ENCODE measurements at regions not wholly inside any gene's neighbourhood (a gene's known extent, or its start where the extent isn't known, plus 50 kb on each side); places are given as distances from the start of the nearest gene placed in this dataset.

- no peak overlapping the region for H3K4me2 ChIP-seq (replicated peaks; ENCODE audit: extremely low read depth, low read length, poor library complexity, severe bottlenecking)
- no peak overlapping the region for H3K27ac ChIP-seq (ENCODE audit: low read depth in 1 of 2, low read length in 2 of 2)
- H3K4me1 ChIP-seq (ENCODE audit: control insufficient read depth in 1 of 2, insufficient read depth in 2 of 2, low read length in 2 of 2), result no peaks in the 10 kb centered on the region
- H3K27me3 Mint-ChIP-seq (ENCODE audit: low read depth in 3 of 3), result peaks cover 0 to 2% (median 0%) of the 10 kb centered on the region in 3 donors
- H3K27ac Mint-ChIP-seq, result peak overlapping the region in 1 of 7 donors; percentile 53
- H3K9ac ChIP-seq (ENCODE audit: insufficient read depth, low read length, poor library complexity, severe bottlenecking), result no peak overlapping the region
- WGBS (ENCODE audit: insufficient coverage), result 96% methylated on average over 2 of the region's 5 CpGs
- H3K79me2 ChIP-seq (ENCODE audit: insufficient read depth, low read length), result no peaks in the 10 kb centered on the region
- H3K36me3 Mint-ChIP-seq, result no peaks in the 10 kb centered on the region
- intact Hi-C loops (cut with micrococcal nuclease), result no loop called here
- DNase-seq, result no peak
- no peaks in the 10 kb centered on the region for H3K36me3 ChIP-seq (replicated peaks in 1 of 2; ENCODE audit: control insufficient read depth in 1 of 2, insufficient read depth in 2 of 2, low read length in 2 of 2)
- no peak overlapping the region for H3K4me3 Mint-ChIP-seq
- H3K9me3 Mint-ChIP-seq, result peaks cover 1 to 6% (median 3%) of the 10 kb centered on the region in 7 donors
- no peaks in the 10 kb centered on the region for H3K27me3 ChIP-seq (ENCODE audit: control insufficient read depth in 2 of 2, insufficient read depth in 2 of 2, low read length in 2 of 2)
- no peaks in the 10 kb centered on the region for H4K20me1 ChIP-seq (ENCODE audit: insufficient read depth, low read length)
- H3K4me1 Mint-ChIP-seq, result no peaks in the 10 kb centered on the region
- no peak overlapping the region for H2AFZ ChIP-seq (ENCODE audit: insufficient read depth, low read depth, low read length, poor library complexity, severe bottlenecking)
- TF ChIP-seq CTCF (IDR thresholded peaks at IDR 0.05), result no peak
- H3K9me3 ChIP-seq (replicated peaks in 1 of 2; ENCODE audit: control insufficient read depth in 1 of 2, insufficient read depth in 1 of 2, low read length in 2 of 2), result no peaks in the 10 kb centered on the region
- no peak overlapping the region for H3K4me3 ChIP-seq (replicated peaks in 1 of 3; ENCODE audit: low read depth in 2 of 3, low read length in 3 of 3)
Observed at GRCh38 chr2:41544709-41545108, 503.1 kb upstream of the PKDCC start.

GRCh38 chr2:41546031-41546430, 501.8 kb upstream of the PKDCC start:
- 83% methylated on average over 1 of the region's 4 CpGs for WGBS (ENCODE audit: insufficient coverage)
- no peaks in the 10 kb centered on the region for H3K79me2 ChIP-seq (ENCODE audit: insufficient read depth, low read length)
- no peaks in the 10 kb centered on the region for H3K4me1 ChIP-seq (ENCODE audit: control insufficient read depth in 1 of 2, insufficient read depth in 2 of 2, low read length in 2 of 2)
- H3K4me1 Mint-ChIP-seq, result no peaks in the 10 kb centered on the region
- H4K20me1 ChIP-seq (ENCODE audit: insufficient read depth, low read length), result no peaks in the 10 kb centered on the region
- no peaks in the 10 kb centered on the region for H3K36me3 ChIP-seq (replicated peaks in 1 of 2; ENCODE audit: control insufficient read depth in 1 of 2, insufficient read depth in 2 of 2, low read length in 2 of 2)
- H3K9ac ChIP-seq (ENCODE audit: insufficient read depth, low read length, poor library complexity, severe bottlenecking), result no peak overlapping the region
- H3K27ac Mint-ChIP-seq, result no peak overlapping the region
- H3K4me3 Mint-ChIP-seq, result no peak overlapping the region
- no peak for DNase-seq
- no peaks in the 10 kb centered on the region for H3K36me3 Mint-ChIP-seq
- no peak overlapping the region for H3K27ac ChIP-seq (ENCODE audit: low read depth in 1 of 2, low read length in 2 of 2)
- intact Hi-C loops (cut with micrococcal nuclease), result no loop called here
- H3K9me3 Mint-ChIP-seq, result peaks cover 1 to 6% (median 3%) of the 10 kb centered on the region in 7 donors
- no peak overlapping the region for H2AFZ ChIP-seq (ENCODE audit: insufficient read depth, low read depth, low read length, poor library complexity, severe bottlenecking)
- H3K9me3 ChIP-seq (replicated peaks in 1 of 2; ENCODE audit: control insufficient read depth in 1 of 2, insufficient read depth in 1 of 2, low read length in 2 of 2), result no peaks in the 10 kb centered on the region
- peaks cover 0 to 2% (median 0%) of the 10 kb centered on the region in 3 donors for H3K27me3 Mint-ChIP-seq (ENCODE audit: low read depth in 3 of 3)
- no peak overlapping the region for H3K4me3 ChIP-seq (replicated peaks in 1 of 3; ENCODE audit: low read depth in 2 of 3, low read length in 3 of 3)
- H3K27me3 ChIP-seq (ENCODE audit: control insufficient read depth in 2 of 2, insufficient read depth in 2 of 2, low read length in 2 of 2), result no peaks in the 10 kb centered on the region
- H3K4me2 ChIP-seq (replicated peaks; ENCODE audit: extremely low read depth, low read length, poor library complexity, severe bottlenecking), result no peak overlapping the region
- TF ChIP-seq CTCF (IDR thresholded peaks at IDR 0.05), result no peak
